Hematopoietic multipotent progenitor cell treated with erythropoietin and hydrocortisone succinate and interleukin-3 and kit ligand, for 8 days (in vitro differentiated cells): ENCODE measurements at regions not wholly inside any gene's neighbourhood (a gene's known extent, or its start where the extent isn't known, plus 50 kb on each side); places are given as distances from the start of the nearest gene placed in this dataset.
A peak's percentile ranks its signal among the peaks of the same experiment; 100 is the strongest.
"Not testable (repeated sequence)": the region's sequence is repeated elsewhere in the genome, so short reads cannot be mapped to it uniquely, and the experiment has no call there.

Experiments used
- DNase-seq: peaks from one replicate; pipeline ENCODE4 v3.0.0-alpha.2; 2015

GRCh38 chr2:109721135-109721534, 73.0 kb upstream of the RGPD5 start:
- DNase-seq = no peak

- no peak for DNase-seq
These were observed 72.5 kb upstream of the RGPD5 start for GRCh38 chr2:109721626-109722025.

GRCh38 chr2:109722026-109722425, 72.1 kb upstream of the RGPD5 start:
- no peak for DNase-seq

- not testable (repeated sequence) for DNase-seq
These were observed 71.5 kb upstream of the RGPD5 start for GRCh38 chr2:109722640-109723039.

GRCh38 chr2:109723153-109723552, 71.0 kb upstream of the RGPD5 start:
- DNase-seq = not testable (repeated sequence)

GRCh38 chr2:109724533-109725460, 69.3 kb upstream of the RGPD5 start:
- no peak for DNase-seq

GRCh38 chr2:109726379-109727270, 67.5 kb upstream of the RGPD5 start:
- DNase-seq = no peak

- DNase-seq = no peak
These were observed 66.1 kb upstream of the RGPD5 start for GRCh38 chr2:109727929-109728447.

- not testable (repeated sequence) for DNase-seq
These were observed 60.4 kb upstream of the RGPD5 start for GRCh38 chr2:109733746-109734145.

- peak; percentile 32 for DNase-seq
These were observed 57.8 kb upstream of the RGPD5 start for GRCh38 chr2:109736177-109736827.
